ENCODE measurements at regions not wholly inside any gene's neighbourhood (a gene's known extent, or its start where the extent isn't known, plus 50 kb on each side); places are given as distances from the start of the nearest gene placed in this dataset.

DNA sequence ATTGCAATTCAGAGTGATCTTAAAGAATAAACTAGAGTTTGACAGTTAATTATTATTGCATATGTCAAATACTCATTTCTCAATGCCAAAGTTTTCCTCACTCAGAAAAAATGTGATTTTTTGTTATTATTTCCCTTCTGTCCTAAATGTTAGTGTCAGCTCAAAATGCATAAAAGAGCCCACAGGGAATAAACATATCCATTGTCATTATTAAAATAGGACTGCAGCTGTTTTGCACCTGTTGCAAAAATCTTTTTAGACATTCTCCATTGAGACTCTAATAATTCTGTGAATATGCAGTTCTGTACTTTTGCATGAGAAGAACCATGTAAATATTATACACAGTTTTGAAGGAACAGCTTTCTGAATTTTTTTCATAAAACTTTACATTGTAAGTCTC lies 540.0 kb upstream of the SLC39A10 start:
- intact Hi-C loops (cut with DNase I) = no loop called here
- no peak for FAIRE-seq
- no peak overlapping the region for H3K27ac ChIP-seq
- no peaks in the 10 kb centered on the region for H3K27me3 ChIP-seq
- no peak overlapping the region for H3K4me3 ChIP-seq
- no peaks in the 10 kb centered on the region for H3K4me1 ChIP-seq
- TF ChIP-seq, protein P1, sequence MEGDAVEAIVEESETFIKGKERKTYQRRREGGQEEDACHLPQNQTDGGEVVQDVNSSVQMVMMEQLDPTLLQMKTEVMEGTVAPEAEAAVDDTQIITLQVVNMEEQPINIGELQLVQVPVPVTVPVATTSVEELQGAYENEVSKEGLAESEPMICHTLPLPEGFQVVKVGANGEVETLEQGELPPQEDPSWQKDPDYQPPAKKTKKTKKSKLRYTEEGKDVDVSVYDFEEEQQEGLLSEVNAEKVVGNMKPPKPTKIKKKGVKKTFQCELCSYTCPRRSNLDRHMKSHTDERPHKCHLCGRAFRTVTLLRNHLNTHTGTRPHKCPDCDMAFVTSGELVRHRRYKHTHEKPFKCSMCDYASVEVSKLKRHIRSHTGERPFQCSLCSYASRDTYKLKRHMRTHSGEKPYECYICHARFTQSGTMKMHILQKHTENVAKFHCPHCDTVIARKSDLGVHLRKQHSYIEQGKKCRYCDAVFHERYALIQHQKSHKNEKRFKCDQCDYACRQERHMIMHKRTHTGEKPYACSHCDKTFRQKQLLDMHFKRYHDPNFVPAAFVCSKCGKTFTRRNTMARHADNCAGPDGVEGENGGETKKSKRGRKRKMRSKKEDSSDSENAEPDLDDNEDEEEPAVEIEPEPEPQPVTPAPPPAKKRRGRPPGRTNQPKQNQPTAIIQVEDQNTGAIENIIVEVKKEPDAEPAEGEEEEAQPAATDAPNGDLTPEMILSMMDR (IDR thresholded peaks at IDR 0.05) = no peak
- no peak for ATAC-seq
- H3K36me3 ChIP-seq = no peaks in the 10 kb centered on the region
- H3K9me3 ChIP-seq = no peaks in the 10 kb centered on the region
- no peak for DNase-seq

DNA sequence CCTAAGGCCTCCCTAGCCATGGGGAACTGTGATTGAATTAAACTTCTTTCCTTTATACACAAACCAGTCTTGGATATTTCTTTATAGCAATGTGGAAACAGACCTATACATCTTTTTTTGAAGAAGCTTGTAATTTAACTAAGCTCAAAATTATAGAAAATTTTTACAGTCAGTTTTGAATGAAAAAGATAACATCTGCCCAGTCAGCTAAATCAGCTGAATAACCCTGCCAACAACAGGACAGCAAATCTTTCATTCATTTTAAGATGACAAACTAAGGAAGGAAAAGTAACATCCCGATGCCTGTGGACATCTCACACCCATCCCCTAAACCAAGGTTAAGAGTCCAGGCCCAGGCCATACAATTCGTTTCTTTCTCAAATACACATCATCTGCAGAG lies 541.3 kb upstream of the SLC39A10 start:
- WGBS, 2 donors = 13 to 28% methylated on average over 2 of the region's 2 CpGs

DNA sequence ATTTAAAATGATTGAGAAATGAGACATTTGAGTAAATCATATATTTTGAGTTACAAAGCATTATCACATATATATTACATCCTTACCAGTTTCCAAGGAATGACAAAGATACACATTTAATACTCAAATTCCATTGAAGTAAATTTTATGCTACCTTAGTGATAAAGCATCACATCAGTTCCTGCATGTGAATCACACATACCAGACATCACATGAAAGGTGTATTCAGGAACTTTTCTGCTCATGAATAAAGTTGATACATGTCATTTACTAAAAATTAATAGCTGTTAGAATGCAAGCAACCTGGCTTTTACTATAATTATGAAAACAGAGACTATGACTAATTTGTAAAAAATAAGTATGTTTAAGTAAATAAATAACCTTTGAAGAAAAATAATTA lies 548.8 kb upstream of the SLC39A10 start:
- Histone ChIP-seq H3K27me3 (no peaks in the 10 kb centered on the region), H3K9me3 (no peaks in the 10 kb centered on the region), H3K36me3 (no peaks in the 10 kb centered on the region), H3K4me1 (no peaks in the 10 kb centered on the region), H3K4me3 (no peak overlapping the region), H3K27ac (no peak overlapping the region)
- intact Hi-C loops (cut with DNase I) = no loop called here
- no peak for ATAC-seq
- no peak for DNase-seq
- TF ChIP-seq, protein P1 (IDR thresholded peaks at IDR 0.05) = no peak
- FAIRE-seq = no peak

More for the DNA sequence above, 541.3 kb upstream of the SLC39A10 start:
- H3K4me1 ChIP-seq = no peaks in the 10 kb centered on the region
- H3K36me3 ChIP-seq = no peaks in the 10 kb centered on the region
- no peak overlapping the region for H3K27ac ChIP-seq
- H3K4me3 ChIP-seq = no peak overlapping the region
- intact Hi-C loops (cut with DNase I) = no loop called here
- H3K27me3 ChIP-seq = no peaks in the 10 kb centered on the region
- FAIRE-seq (no peak), DNase-seq (no peak), ATAC-seq (no peak)
- TF ChIP-seq, protein P1 (IDR thresholded peaks at IDR 0.05) = no peak
- no peaks in the 10 kb centered on the region for H3K9me3 ChIP-seq

DNA sequence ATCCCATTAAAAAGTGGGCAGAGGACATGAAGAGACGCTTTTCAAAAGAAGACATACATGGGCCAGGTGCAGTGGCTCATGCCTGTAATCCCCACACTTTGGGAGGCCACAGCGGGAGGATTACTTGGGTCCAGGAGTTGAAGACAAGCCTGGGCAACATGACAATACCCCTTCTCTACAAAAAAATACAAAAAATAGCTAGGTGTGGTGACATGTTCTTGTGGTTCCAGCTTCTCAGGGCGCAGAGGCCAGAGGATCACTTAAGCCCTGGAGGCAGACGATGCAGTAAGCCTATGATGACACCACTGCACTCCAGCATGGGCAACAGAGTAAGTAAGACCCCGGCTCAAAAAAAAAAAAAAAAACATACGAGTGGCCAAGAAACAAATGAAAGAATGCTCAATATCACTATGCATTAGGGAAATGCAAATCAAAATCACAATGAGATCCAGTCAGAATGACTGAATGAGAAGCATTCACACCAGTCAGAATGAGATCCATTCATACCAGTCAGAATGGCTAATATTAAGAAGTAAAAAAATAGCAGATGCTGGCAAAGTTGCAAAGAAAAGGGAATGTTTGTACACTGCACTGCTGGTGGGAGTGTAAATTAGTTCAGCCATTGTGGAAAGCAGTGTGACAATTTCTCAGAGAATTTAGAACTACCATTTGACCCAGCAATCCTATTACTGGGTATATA lies 550.2 kb upstream of the SLC39A10 start:
- DNase-seq = no peak
- FAIRE-seq = no peak
- TF ChIP-seq, protein P1 (IDR thresholded peaks at IDR 0.05) = no peak
- intact Hi-C loops (cut with DNase I) = no loop called here
- Histone ChIP-seq H3K27ac (no peak overlapping the region), H3K4me1 (no peaks in the 10 kb centered on the region), H3K9me3 (no peaks in the 10 kb centered on the region), H3K36me3 (no peaks in the 10 kb centered on the region), H3K4me3 (no peak overlapping the region), H3K27me3 (no peaks in the 10 kb centered on the region)
- WGBS, 2 donors = 53 to 78% methylated on average over 6 of the region's 6 CpGs
- no peak for ATAC-seq

DNA sequence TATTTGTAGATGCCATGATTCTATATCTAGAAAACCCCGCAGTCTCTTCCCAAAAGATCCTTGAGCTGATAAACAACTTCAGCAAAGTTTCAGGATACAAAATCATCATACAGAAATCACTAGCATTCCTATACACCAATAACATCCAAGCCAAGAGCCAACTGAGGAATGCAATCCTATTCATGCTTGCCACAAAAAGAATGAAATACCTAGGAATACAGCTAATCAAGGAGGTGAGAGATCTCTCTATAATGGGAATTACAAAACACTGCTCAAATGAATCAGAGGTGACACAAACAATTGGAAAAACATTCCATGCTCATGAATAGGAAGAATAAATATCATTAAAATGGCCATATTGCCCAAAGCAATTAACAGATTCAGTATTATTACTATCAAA lies 551.4 kb upstream of the SLC39A10 start:
- Histone ChIP-seq H3K4me1 (no peaks in the 10 kb centered on the region), H3K4me3 (no peak overlapping the region), H3K9me3 (no peaks in the 10 kb centered on the region), H3K27me3 (no peaks in the 10 kb centered on the region), H3K27ac (no peak overlapping the region), H3K36me3 (no peaks in the 10 kb centered on the region)
- TF ChIP-seq, protein P1 (IDR thresholded peaks at IDR 0.05) = no peak
- WGBS, 2 donors = 59 to 82% methylated on average over 1 of the region's 1 CpG
- FAIRE-seq = no peak
- ATAC-seq = no peak
- intact Hi-C loops (cut with DNase I) = no loop called here
- DNase-seq = no peak
